GM12878 (cell line): ENCODE measurements at regions not wholly inside any gene's neighbourhood (a gene's known extent, or its start where the extent isn't known, plus 50 kb on each side); places are given as distances from the start of the nearest gene placed in this dataset.

Source experiments
- ATAC-seq: fragments of 200-7000 bp; cut with Tn5 transposase; 3 replicates; pipeline ENCODE4 v1.9.1; 2020; ENCODE audit warnings: mild to moderate bottlenecking, moderate library complexity
- BruUV-seq: library from RNA; stranded (reverse); fragments of 400-500 nt; replicated peaks from 2 replicates; lab custom pipeline; 2021; lab: Mats Ljungman, UMichigan
- CTCF ChIA-PET: fragments of 300-600 bp; sonication (Branson Sonifier 250); formaldehyde crosslinking; extraction: SDS; loops from one replicate; lab custom pipeline; 2021; ENCODE audit warnings: inconsistent platforms; lab: Yijun Ruan, JAX
- POLR2A ChIA-PET: fragments of 350-600 bp; formaldehyde crosslinking; extraction: SDS; loops from one replicate; lab custom pipeline; 2021; ENCODE audit warnings: inconsistent platforms; lab: Charles Lee
- RAD21 ChIA-PET: fragments of 300-600 bp; sonication (Branson Sonifier 250); formaldehyde crosslinking; loops from one replicate; lab custom pipeline; 2023; ENCODE audit warnings: antibody characterized with exemption; ENCODE audit not compliant: unreplicated experiment; lab: Charles Lee
- SMC1A ChIA-PET: fragments of 300-600 bp; sonication (Branson Sonifier 250); formaldehyde crosslinking; loops from one replicate; lab custom pipeline; 2023; ENCODE audit not compliant: unreplicated experiment, uncharacterized antibody; lab: Charles Lee
- DNase-seq: peaks from one replicate; pipeline ENCODE4 v3.0.0-alpha.2; 2011; ENCODE audit warnings: low read depth, low spot score
- FAIRE-seq: peaks from 3 replicates; lab custom pipeline; 2011; peaks lifted over from hg19 to GRCh38; lab: Jason Lieb, UNC
- H2AFZ ChIP-seq: 2 replicates; pipeline ENCODE4 v1.6.0; 2011; ENCODE audit warnings: low read depth, low read length, control low read depth; ENCODE audit not compliant: control insufficient read depth
- H3K27ac ChIP-seq: 2 replicates; pipeline ENCODE4 v1.5.1; 2011; ENCODE audit warnings: control low read depth; ENCODE audit not compliant: control insufficient read depth, insufficient read depth
- H3K27me3 ChIP-seq, 2 experiments: replicated peaks in 1 of 2; 2 replicates each; pipeline versions ENCODE4 v1.6.0 to v1.6.1; 2011; ENCODE audit warnings: low read length in 1 of 2; ENCODE audit not compliant: control insufficient read depth in 2 of 2, insufficient read depth in 2 of 2
- H3K36me3 ChIP-seq, 2 experiments: 2 replicates each; pipeline ENCODE4 v1.5.1; 2011; ENCODE audit warnings: low read length in 1 of 2; ENCODE audit not compliant: control insufficient read depth in 2 of 2, insufficient read depth in 2 of 2
- H3K4me1 ChIP-seq: 2 replicates; pipeline ENCODE4 v1.6.1; 2011; ENCODE audit warnings: mild to moderate bottlenecking, low read length, moderate library complexity, mixed read lengths; ENCODE audit not compliant: control insufficient read depth, insufficient read depth
- H3K4me2 ChIP-seq: 2 replicates; pipeline ENCODE4 v1.6.0; 2011; ENCODE audit warnings: control low read depth; ENCODE audit not compliant: control insufficient read depth, insufficient read depth
- H3K4me3 ChIP-seq: fragments of 200-600 bp; sonication (generic); 2 replicates; pipeline ENCODE4 v1.5.1; 2016
- H3K79me2 ChIP-seq: 2 replicates; pipeline ENCODE4 v1.6.0; 2011; ENCODE audit warnings: low read length; ENCODE audit not compliant: control insufficient read depth, insufficient read depth
- H3K9ac ChIP-seq: 2 replicates; pipeline ENCODE4 v1.8.0; 2011; ENCODE audit warnings: low read length, control low read depth, mixed read lengths; ENCODE audit not compliant: control insufficient read depth, insufficient read depth
- H3K9me3 ChIP-seq: replicated peaks from 3 replicates; pipeline ENCODE4 v1.5.1; 2011; ENCODE audit warnings: mild to moderate bottlenecking, low read length; ENCODE audit not compliant: control insufficient read depth, insufficient read depth
- H4K20me1 ChIP-seq: 2 replicates; pipeline ENCODE4 v1.6.0; 2011; ENCODE audit not compliant: control insufficient read depth, insufficient read depth
- CBX3 ChIP-seq: fragments of 200-600 bp; sonication (generic); IDR thresholded peaks from 2 replicates; pipeline ENCODE4 v1.6.1; 2016; ENCODE audit warnings: low read depth, borderline replicate concordance
- CBX5 ChIP-seq: sonication (generic); IDR thresholded peaks from 2 replicates; pipeline ENCODE4 v1.6.1; 2016; ENCODE audit warnings: low read depth, moderate library complexity, mild to moderate bottlenecking, inconsistent platforms
- EP300 ChIP-seq, 2 experiments: fragments of 150-350 bp in 1 of 2; IDR thresholded peaks; 2 replicates each; pipeline ENCODE4 v1.6.1; 2011 to 2012; ENCODE audit warnings: low read depth in 2 of 2, low read length in 2 of 2, borderline replicate concordance in 1 of 2, improper control_type of control experiment in 1 of 2, inconsistent platforms in 1 of 2; ENCODE audit not compliant: control insufficient read depth in 1 of 2
- ETV6 ChIP-seq, 2 experiments: fragments of 450-650 bp in 1 of 2; IDR thresholded peaks in 1 of 2; conservative IDR thresholded peaks in 1 of 2; 2 replicates each; pipeline ENCODE4 v1.6.1; 2014; ENCODE audit warnings: antibody characterized with exemption in 1 of 2, borderline replicate concordance in 1 of 2, low read depth in 1 of 2, mild to moderate bottlenecking in 1 of 2, moderate library complexity in 1 of 2
- IKZF1 ChIP-seq: fragments of 450-650 bp; conservative IDR thresholded peaks from 2 replicates; pipeline ENCODE4 v1.6.1; 2017; ENCODE audit warnings: antibody characterized with exemption, mild to moderate bottlenecking
- IKZF2 ChIP-seq, 2 experiments: fragments of 450-650 bp; IDR thresholded peaks; 2 replicates each; pipeline ENCODE4 v1.6.1; 2017; ENCODE audit warnings: mild to moderate bottlenecking in 2 of 2, moderate library complexity in 2 of 2
- LARP7 ChIP-seq: fragments of 450-650 bp; IDR thresholded peaks from 2 replicates; pipeline ENCODE4 v1.6.1; 2017; ENCODE audit warnings: mild to moderate bottlenecking
- MTA3 ChIP-seq: IDR thresholded peaks from 2 replicates; pipeline ENCODE4 v1.6.1; 2012; ENCODE audit warnings: low read length, inconsistent platforms, borderline replicate concordance
- PKNOX1 ChIP-seq: fragments of 450-650 bp; IDR thresholded peaks from 2 replicates; pipeline ENCODE4 v1.6.1; 2016; ENCODE audit warnings: mild to moderate bottlenecking
- RAD51 ChIP-seq: fragments of 450-650 bp; IDR thresholded peaks from 2 replicates; pipeline ENCODE4 v1.6.1; 2016; ENCODE audit warnings: moderate library complexity, mild to moderate bottlenecking, inconsistent platforms
- RB1 ChIP-seq: fragments of 450-650 bp; formaldehyde crosslinking; IDR thresholded peaks from 2 replicates; pipeline ENCODE4 v1.6.1; 2017; ENCODE audit warnings: mild to moderate bottlenecking, borderline replicate concordance
- SIN3A ChIP-seq: IDR thresholded peaks from 2 replicates; pipeline ENCODE4 v1.6.1; 2012; ENCODE audit warnings: low read depth, low read length, improper control_type of control experiment
- SMAD1 ChIP-seq: fragments of 450-650 bp; IDR thresholded peaks from 2 replicates; pipeline ENCODE4 v1.6.1; 2018; ENCODE audit warnings: mild to moderate bottlenecking, low read depth; ENCODE audit not compliant: partially characterized antibody
- SPI1 ChIP-seq: IDR thresholded peaks from 2 replicates; pipeline ENCODE4 v1.6.1; 2011; ENCODE audit warnings: low read depth, mild to moderate bottlenecking, low read length, moderate library complexity, borderline replicate concordance; ENCODE audit not compliant: insufficient read depth
- STAT1 ChIP-seq: fragments of 450-650 bp; conservative IDR thresholded peaks from 2 replicates; pipeline ENCODE4 v1.6.1; 2014; ENCODE audit warnings: antibody characterized with exemption, mild to moderate bottlenecking
- YY1 ChIP-seq: IDR thresholded peaks from 2 replicates; pipeline ENCODE4 v1.6.1; 2011; ENCODE audit warnings: low read depth, mild to moderate bottlenecking, low read length
- ZSCAN29 ChIP-seq: fragments of 450-650 bp; IDR thresholded peaks from 2 replicates; pipeline ENCODE4 v1.6.1; 2017; ENCODE audit warnings: mild to moderate bottlenecking, moderate library complexity
- WGBS: methylation state at CpG from one replicate; pipeline ENCODE4 v1.1.6; 2016; ENCODE audit warnings: low lambda C conversion rate; ENCODE audit not compliant: insufficient replicate concordance, insufficient coverage; ENCODE audit errors: missing lambda C conversion rate; 5-methylcytosine and 5-hydroxymethylcytosine counted together
- in situ Hi-C: fragments of 300-500 bp; cut with MboI; formaldehyde crosslinking; loops from 9 replicates; pipeline ENCODE4 v1.14.3; 2018; ENCODE audit warnings: mixed read lengths
- intact Hi-C: fragments of 100-400 bp; cut with micrococcal nuclease; formaldehyde crosslinking; loops from one replicate; pipeline ENCODE4 v1.14.2; 2022; ENCODE audit not compliant: unreplicated experiment
- TF ChIP-seq, protein P1 (sequence below): IDR thresholded peaks from 2 replicates; pipeline ENCODE4 v1.6.1; 2011; ENCODE audit warnings: borderline replicate concordance, low read depth, mild to moderate bottlenecking, moderate library complexity, low read length; ENCODE audit not compliant: insufficient read depth, poor library complexity, severe bottlenecking

DNA sequence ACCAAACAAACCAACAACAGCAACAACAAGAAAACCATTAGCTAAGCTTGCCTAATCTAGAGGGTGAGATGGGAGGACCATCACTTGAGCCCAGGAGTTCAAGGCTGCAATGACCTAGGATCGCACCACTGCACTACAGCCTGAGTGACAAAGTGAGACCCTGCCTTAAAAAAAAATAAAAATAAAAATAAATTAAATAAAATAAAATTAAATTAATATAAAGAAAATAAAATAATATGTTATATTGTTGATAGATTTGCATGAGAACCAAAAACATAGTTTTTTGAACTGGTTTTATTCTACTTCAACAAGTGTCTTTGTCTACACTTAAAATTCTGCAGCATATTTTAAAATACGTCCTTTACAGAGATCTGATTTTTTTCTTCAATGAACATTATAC lies 2683.1 kb downstream of the ARAP2 start (continued):
- TF ChIP-seq STAT1: no peak
- no peak for TF ChIP-seq CBX5
- no peak for TF ChIP-seq PKNOX1
- no peak for TF ChIP-seq ETV6 (conservative IDR thresholded peaks at IDR 0.05 in 1 of 2, IDR thresholded peaks at IDR 0.05 in 1 of 2; ENCODE audit: borderline replicate concordance in 1 of 2, low read depth in 1 of 2)
- TF ChIP-seq YY1: no peak
- TF ChIP-seq SMAD1: no peak
- no peak for TF ChIP-seq RAD51
- TF ChIP-seq IKZF1: no peak
- no peak for TF ChIP-seq RB1
- no peak for TF ChIP-seq LARP7
- no peak for TF ChIP-seq IKZF2 (IDR thresholded peaks at IDR 0.05)

- SMC1A ChIA-PET: interaction anchor here (0.7 to 1.6 kb wide), 4 partner anchors 10 to 81 kb away, joined by 3 to 5 read pairs (median 3); no protein-coding TSS in a partner anchor
- 38% methylated on average over 2 of the region's 2 CpGs for WGBS
- in situ Hi-C loops: no loop called here
Measured at GRCh38 chr4:33566649-33567048, 2677.7 kb downstream of the ARAP2 start.

More at GRCh38 chr4:33566649-33567048, 2677.7 kb downstream of the ARAP2 start:
- H3K79me2 ChIP-seq: no peaks in the 10 kb centered on the region
- no peak overlapping the region for H2AFZ ChIP-seq
- ChIA-PET RAD21 (no interaction called here), CTCF (no interaction called here), POLR2A (interaction anchor here (0.7 kb wide), 1 partner anchor 12 kb away, joined by 4 read pairs; no protein-coding TSS in a partner anchor)
- H3K36me3 ChIP-seq: no peaks in the 10 kb centered on the region
- FAIRE-seq (no peak), DNase-seq (no peak), ATAC-seq (no peak)
- no peaks in the 10 kb centered on the region for H4K20me1 ChIP-seq
- no TSS peak for BruUV-seq
- no peak overlapping the region for H3K4me2 ChIP-seq
- H3K27me3 ChIP-seq: no peaks in the 10 kb centered on the region
- H3K4me3 ChIP-seq: no peak overlapping the region
- no peak for TF ChIP-seq CBX3
- no peak for TF ChIP-seq MTA3
- no peak for TF ChIP-seq IKZF2 (IDR thresholded peaks at IDR 0.05)
- no peak for TF ChIP-seq STAT1
- TF ChIP-seq EP300 (IDR thresholded peaks at IDR 0.05; ENCODE audit: borderline replicate concordance in 1 of 2, control insufficient read depth in 1 of 2, low read depth in 2 of 2, low read length in 2 of 2): no peak
- TF ChIP-seq, protein P1, sequence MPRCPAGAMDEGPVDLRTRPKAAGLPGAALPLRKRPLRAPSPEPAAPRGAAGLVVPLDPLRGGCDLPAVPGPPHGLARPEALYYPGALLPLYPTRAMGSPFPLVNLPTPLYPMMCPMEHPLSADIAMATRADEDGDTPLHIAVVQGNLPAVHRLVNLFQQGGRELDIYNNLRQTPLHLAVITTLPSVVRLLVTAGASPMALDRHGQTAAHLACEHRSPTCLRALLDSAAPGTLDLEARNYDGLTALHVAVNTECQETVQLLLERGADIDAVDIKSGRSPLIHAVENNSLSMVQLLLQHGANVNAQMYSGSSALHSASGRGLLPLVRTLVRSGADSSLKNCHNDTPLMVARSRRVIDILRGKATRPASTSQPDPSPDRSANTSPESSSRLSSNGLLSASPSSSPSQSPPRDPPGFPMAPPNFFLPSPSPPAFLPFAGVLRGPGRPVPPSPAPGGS: no peak
- no peak for TF ChIP-seq ZSCAN29
- TF ChIP-seq SIN3A: no peak
- TF ChIP-seq SPI1: no peak
- TF ChIP-seq, all 136 proteins: peak for 0
- intact Hi-C loops: no loop called here
- no peak overlapping the region for H3K27ac ChIP-seq
- H3K9ac ChIP-seq: no peak overlapping the region
- H3K9me3 ChIP-seq: no peaks in the 10 kb centered on the region
- H3K4me1 ChIP-seq: no peaks in the 10 kb centered on the region
